ENCODE measurements at regions not wholly inside any gene's neighbourhood (a gene's known extent, or its start where the extent isn't known, plus 50 kb on each side); places are given as distances from the start of the nearest gene placed in this dataset.

- DNase-seq (ENCODE audit: low spot score) = no peak
- Mint-ChIP-seq H3K27me3 (ENCODE audit: low read depth) (no peaks in the 10 kb centered on the region), H3K4me1 (ENCODE audit: low read depth) (no peaks in the 10 kb centered on the region), H3K36me3 (ENCODE audit: low read depth) (no peaks in the 10 kb centered on the region), H3K4me3 (ENCODE audit: unreplicated experiment) (no peak overlapping the region), H3K9me3 (ENCODE audit: low read depth) (no peaks in the 10 kb centered on the region), H3K27ac (ENCODE audit: unreplicated experiment) (no peak overlapping the region)
- TF ChIP-seq CTCF (IDR thresholded peaks at IDR 0.05) = no peak
Measured at GRCh38 chr20:7629880-7630279, 310.4 kb downstream of the HAO1 start.

GRCh38 chr20:7637184-7637583 lies 303.1 kb downstream of the HAO1 start:
- Mint-ChIP-seq H3K36me3 (ENCODE audit: low read depth) (no peaks in the 10 kb centered on the region), H3K27ac (ENCODE audit: unreplicated experiment) (no peak overlapping the region), H3K4me1 (ENCODE audit: low read depth) (no peaks in the 10 kb centered on the region), H3K4me3 (ENCODE audit: unreplicated experiment) (no peak overlapping the region), H3K9me3 (ENCODE audit: low read depth) (no peaks in the 10 kb centered on the region), H3K27me3 (ENCODE audit: low read depth) (no peaks in the 10 kb centered on the region)
- TF ChIP-seq CTCF (IDR thresholded peaks at IDR 0.05) = no peak
- DNase-seq (ENCODE audit: low spot score) = no peak

GRCh38 chr20:7650086-7650879 lies 290.0 kb downstream of the HAO1 start:
- no peak overlapping the region for H3K4me3 Mint-ChIP-seq (ENCODE audit: unreplicated experiment)

GRCh38 chr20:7654231-7654630 lies 286.0 kb downstream of the HAO1 start:
- H3K27ac Mint-ChIP-seq (ENCODE audit: unreplicated experiment) = no peak overlapping the region
- DNase-seq (ENCODE audit: low spot score) = no peak
- no peaks in the 10 kb centered on the region for H3K36me3 Mint-ChIP-seq (ENCODE audit: low read depth)
- H3K27me3 Mint-ChIP-seq (ENCODE audit: low read depth) = peaks cover 4% of the 10 kb centered on the region
- H3K4me1 Mint-ChIP-seq (ENCODE audit: low read depth) = no peaks in the 10 kb centered on the region
- H3K9me3 Mint-ChIP-seq (ENCODE audit: low read depth) = no peaks in the 10 kb centered on the region
- no peak for TF ChIP-seq CTCF (IDR thresholded peaks at IDR 0.05)
- no peak overlapping the region for H3K4me3 Mint-ChIP-seq (ENCODE audit: unreplicated experiment)

More at GRCh38 chr20:7650086-7650879, 290.0 kb downstream of the HAO1 start:
- no peak for DNase-seq (ENCODE audit: low spot score)
- H3K27ac Mint-ChIP-seq (ENCODE audit: unreplicated experiment) = no peak overlapping the region
- no peak for TF ChIP-seq CTCF (IDR thresholded peaks at IDR 0.05)
- H3K27me3 Mint-ChIP-seq (ENCODE audit: low read depth) = peaks cover 4% of the 10 kb centered on the region
- H3K4me1 Mint-ChIP-seq (ENCODE audit: low read depth) = no peaks in the 10 kb centered on the region
- no peaks in the 10 kb centered on the region for H3K36me3 Mint-ChIP-seq (ENCODE audit: low read depth)
- no peaks in the 10 kb centered on the region for H3K9me3 Mint-ChIP-seq (ENCODE audit: low read depth)

- H3K9me3 Mint-ChIP-seq (ENCODE audit: low read depth) = no peaks in the 10 kb centered on the region
- H3K27ac Mint-ChIP-seq (ENCODE audit: unreplicated experiment) = no peak overlapping the region
- no peaks in the 10 kb centered on the region for H3K4me1 Mint-ChIP-seq (ENCODE audit: low read depth)
- DNase-seq (ENCODE audit: low spot score) = no peak
- peaks cover 1% of the 10 kb centered on the region for H3K27me3 Mint-ChIP-seq (ENCODE audit: low read depth)
- TF ChIP-seq CTCF (IDR thresholded peaks at IDR 0.05) = no peak
- no peaks in the 10 kb centered on the region for H3K36me3 Mint-ChIP-seq (ENCODE audit: low read depth)
- no peak overlapping the region for H3K4me3 Mint-ChIP-seq (ENCODE audit: unreplicated experiment)
Measured at GRCh38 chr20:7656687-7657467, 283.4 kb downstream of the HAO1 start.
